H1 (cell line): ENCODE measurements at regions not wholly inside any gene's neighbourhood (a gene's known extent, or its start where the extent isn't known, plus 50 kb on each side); places are given as distances from the start of the nearest gene placed in this dataset.

Source experiments
- CTCF ChIA-PET: fragments of 300-600 bp; sonication (Branson Sonifier 250); formaldehyde crosslinking; loops from one replicate; lab custom pipeline; 2021; ENCODE audit not compliant: partially characterized antibody; lab: Charles Lee
- POLR2A ChIA-PET: fragments of 300-600 bp; sonication (Branson Sonifier 250); formaldehyde crosslinking; loops from one replicate; lab custom pipeline; 2021; ENCODE audit warnings: inconsistent platforms; ENCODE audit not compliant: partially characterized antibody; lab: Charles Lee
- DNase-seq, 2 experiments: peaks; one replicate each; pipeline versions ENCODE4 v3.0.0 to v3.0.0-alpha.2; 2010 to 2022; ENCODE audit warnings: low spot score in 2 of 2, low read depth in 1 of 2, mixed read lengths in 1 of 2
- FAIRE-seq: peaks from 2 replicates; lab custom pipeline; 2011; peaks lifted over from hg19 to GRCh38; lab: Jason Lieb, UNC
- H2AFZ ChIP-seq: 2 replicates; pipeline ENCODE4 v1.8.1; 2012; ENCODE audit warnings: low read length, inconsistent platforms
- H2AK5ac ChIP-seq: 2 replicates; pipeline ENCODE4 v1.6.1; 2013; ENCODE audit warnings: low read depth, low read length
- H2BK120ac ChIP-seq: replicated peaks from 2 replicates; pipeline ENCODE3; 2013; ENCODE audit warnings: low read depth, low read length, inconsistent platforms
- H2BK12ac ChIP-seq: 2 replicates; pipeline ENCODE4 v1.6.1; 2013; ENCODE audit warnings: low read depth, low read length
- H2BK15ac ChIP-seq: 2 replicates; pipeline ENCODE4 v1.6.1; 2013; ENCODE audit warnings: low read length
- H2BK20ac ChIP-seq: 2 replicates; pipeline ENCODE4 v1.6.1; 2013; ENCODE audit warnings: low read length
- H2BK5ac ChIP-seq: 2 replicates; pipeline ENCODE4 v1.6.1; 2013; ENCODE audit warnings: low read depth, low read length
- H3K14ac ChIP-seq: 2 replicates; pipeline ENCODE4 v1.6.1; 2013; ENCODE audit warnings: inconsistent platforms; ENCODE audit not compliant: insufficient read length
- H3K18ac ChIP-seq: 2 replicates; pipeline ENCODE4 v1.6.1; 2013; ENCODE audit warnings: low read length; ENCODE audit errors: extremely low read depth
- H3K23ac ChIP-seq: 2 replicates; pipeline ENCODE4 v1.6.1; 2013; ENCODE audit warnings: inconsistent platforms; ENCODE audit not compliant: insufficient read length
- H3K23me2 ChIP-seq: 2 replicates; pipeline ENCODE4 v1.6.1; 2013; ENCODE audit warnings: low read depth, low read length
- H3K27ac ChIP-seq: 2 replicates; pipeline ENCODE4 v1.6.1; 2011; ENCODE audit warnings: low read depth, low read length, inconsistent platforms
- H3K27me3 ChIP-seq, 4 experiments: replicated peaks in 1 of 4; 1 replicate in 1 of 4; 2 replicates in 3 of 4; pipeline versions ENCODE4 v1.6.1 to v1.8.1; 2011 to 2013; ENCODE audit warnings: low read length in 3 of 4, mild to moderate bottlenecking in 3 of 4, inconsistent platforms in 2 of 4, mixed read lengths in 2 of 4, moderate library complexity in 1 of 4; ENCODE audit not compliant: control insufficient read depth in 3 of 4, insufficient read depth in 3 of 4; ENCODE audit errors: extremely low read depth in 1 of 4
- H3K36me3 ChIP-seq, 4 experiments: 2 replicates each; pipeline versions ENCODE4 v1.6.1 to v1.8.1; 2011 to 2013; ENCODE audit warnings: mild to moderate bottlenecking in 4 of 4, low read length in 3 of 4, moderate library complexity in 2 of 4, control low read depth in 1 of 4, inconsistent platforms in 1 of 4; ENCODE audit not compliant: insufficient read depth in 4 of 4, control insufficient read depth in 2 of 4
- H3K4ac ChIP-seq: replicated peaks from 2 replicates; pipeline ENCODE3; 2013; ENCODE audit warnings: low read length, low read depth, mixed read lengths, inconsistent platforms; ENCODE audit not compliant: insufficient read length
- H3K4me1 ChIP-seq, 4 experiments: replicated peaks in 1 of 4; 1 replicate in 1 of 4; 2 replicates in 3 of 4; pipeline versions ENCODE4 v1.6.1 to v1.8.1; 2011 to 2013; ENCODE audit warnings: low read length in 3 of 4, inconsistent platforms in 2 of 4, mixed read lengths in 1 of 4; ENCODE audit not compliant: insufficient read depth in 4 of 4, control insufficient read depth in 3 of 4
- H3K4me2 ChIP-seq, 2 experiments: 2 replicates each; pipeline versions ENCODE4 v1.6.1 to v1.8.1; 2011 to 2013; ENCODE audit warnings: low read depth in 2 of 2, low read length in 2 of 2, control low read depth in 1 of 2, inconsistent platforms in 1 of 2, mild to moderate bottlenecking in 1 of 2; ENCODE audit not compliant: insufficient read depth in 1 of 2
- H3K4me3 ChIP-seq, 4 experiments: fragments of 200-600, 300-600 bp in 1 of 4; sonication (generic), shearing (Covaris generic), sonication (Bioruptor Twin) in 1 of 4; 2 replicates each; pipeline versions ENCODE4 v1.5.1 to v1.8.1; 2011 to 2016; ENCODE audit warnings: low read length in 4 of 4, low read depth in 3 of 4, control low read depth in 2 of 4, inconsistent platforms in 2 of 4, mild to moderate bottlenecking in 2 of 4, mixed read lengths in 1 of 4, moderate library complexity in 1 of 4; ENCODE audit not compliant: insufficient read depth in 2 of 4; ENCODE audit errors: extremely low read depth in 1 of 4
- H3K56ac ChIP-seq: replicated peaks from 2 replicates; pipeline ENCODE3; 2013; ENCODE audit warnings: low read depth, mild to moderate bottlenecking, mixed read lengths, low read length, inconsistent platforms; ENCODE audit not compliant: insufficient read length
- H3K79me1 ChIP-seq: 2 replicates; pipeline ENCODE4 v1.6.1; 2013; ENCODE audit warnings: low read depth, low read length, control low read depth
- H3K79me2 ChIP-seq, 2 experiments: 2 replicates each; pipeline versions ENCODE4 v1.6.1 to v1.8.1; 2012 to 2013; ENCODE audit warnings: low read length in 2 of 2, mild to moderate bottlenecking in 2 of 2, inconsistent platforms in 1 of 2; ENCODE audit not compliant: insufficient read depth in 2 of 2, control insufficient read depth in 1 of 2
- H3K9ac ChIP-seq, 4 experiments: replicated peaks in 1 of 4; 1 replicate in 1 of 4; 2 replicates in 3 of 4; pipeline versions ENCODE4 v1.6.1 to v1.8.1; 2011 to 2013; ENCODE audit warnings: low read depth in 3 of 4, low read length in 3 of 4, control low read depth in 2 of 4, mild to moderate bottlenecking in 2 of 4, moderate library complexity in 2 of 4, inconsistent platforms in 1 of 4; ENCODE audit errors: extremely low read depth in 1 of 4
- H3K9me3 ChIP-seq, 2 experiments: 2 replicates each; pipeline versions ENCODE4 v1.6.1 to v1.8.1; 2012 to 2013; ENCODE audit warnings: mild to moderate bottlenecking in 2 of 2, moderate library complexity in 2 of 2, control low read depth in 1 of 2, inconsistent platforms in 1 of 2, low read depth in 1 of 2, low read length in 1 of 2, mixed read lengths in 1 of 2; ENCODE audit not compliant: insufficient read depth in 2 of 2
- H4K20me1 ChIP-seq, 2 experiments: replicated peaks in 1 of 2; 2 replicates each; pipeline versions ENCODE3 to v1.8.1; 2011 to 2013; ENCODE audit warnings: inconsistent platforms in 2 of 2, low read length in 2 of 2, mild to moderate bottlenecking in 1 of 2; ENCODE audit not compliant: insufficient read depth in 2 of 2, control insufficient read depth in 1 of 2
- H4K5ac ChIP-seq: 2 replicates; pipeline ENCODE4 v1.6.1; 2013; ENCODE audit warnings: low read length, low read depth, mixed read lengths, inconsistent platforms; ENCODE audit not compliant: insufficient read length
- H4K8ac ChIP-seq: 2 replicates; pipeline ENCODE4 v1.8.0; 2013; ENCODE audit warnings: mild to moderate bottlenecking, moderate library complexity, low read length, inconsistent platforms; ENCODE audit not compliant: insufficient read depth; ENCODE audit errors: extremely low read depth
- H4K91ac ChIP-seq: replicated peaks from 2 replicates; pipeline ENCODE3; 2013; ENCODE audit warnings: low read length, mixed read lengths, inconsistent platforms; ENCODE audit not compliant: insufficient read length
- CHD1 ChIP-seq: IDR thresholded peaks from 2 replicates; pipeline ENCODE4 v1.6.1; 2012; ENCODE audit warnings: low read depth, low read length, improper control_type of control experiment
- FOSL1 ChIP-seq: IDR thresholded peaks from 2 replicates; pipeline ENCODE4 v1.6.1; 2011; ENCODE audit warnings: mild to moderate bottlenecking, low read depth, low read length, moderate library complexity; ENCODE audit not compliant: insufficient read depth
- HDAC6 ChIP-seq: IDR thresholded peaks from one replicate; pipeline ENCODE4 v1.7.1; 2012; ENCODE audit warnings: low read depth, mild to moderate bottlenecking, inconsistent platforms, low read length, moderate library complexity
- JUN ChIP-seq: IDR thresholded peaks from 2 replicates; pipeline ENCODE4 v1.6.1; 2011; ENCODE audit warnings: low read depth, mild to moderate bottlenecking, improper control_type of control experiment, low read length
- KDM4A ChIP-seq: IDR thresholded peaks from one replicate; pipeline ENCODE4 v1.7.1; 2012; ENCODE audit warnings: low read depth, mild to moderate bottlenecking, moderate library complexity, low read length, inconsistent platforms; ENCODE audit not compliant: severe bottlenecking
- POU5F1 ChIP-seq: IDR thresholded peaks from 2 replicates; pipeline ENCODE4 v1.6.1; 2011; ENCODE audit warnings: low read depth, mild to moderate bottlenecking, low read length, moderate library complexity
- RAD21 ChIP-seq, 2 experiments: IDR thresholded peaks in 1 of 2; conservative IDR thresholded peaks in 1 of 2; 2 replicates each; pipeline ENCODE4 v1.6.1; 2011; ENCODE audit warnings: low read depth in 2 of 2, low read length in 2 of 2, improper control_type of control experiment in 1 of 2, inconsistent platforms in 1 of 2, mild to moderate bottlenecking in 1 of 2, moderate library complexity in 1 of 2
- SP4 ChIP-seq: IDR thresholded peaks from 2 replicates; pipeline ENCODE4 v1.6.1; 2012; ENCODE audit warnings: low read length, inconsistent platforms
- TAF1 ChIP-seq: IDR thresholded peaks from 2 replicates; pipeline ENCODE4 v1.6.1; 2011; ENCODE audit warnings: mild to moderate bottlenecking, low read depth, low read length
- TEAD4 ChIP-seq: IDR thresholded peaks from 2 replicates; pipeline ENCODE4 v1.6.1; 2012; ENCODE audit warnings: low read depth, low read length, inconsistent platforms, mixed read lengths
- YY1 ChIP-seq: IDR thresholded peaks from 2 replicates; pipeline ENCODE4 v1.6.1; 2011; ENCODE audit warnings: low read depth, mild to moderate bottlenecking, low read length
- WGBS, 2 experiments: shearing (Covaris generic) in 1 of 2; methylation state at CpG; one replicate each; pipeline versions ENCODE4 v1.1.6 to v1.1.7; 2013 to 2015; ENCODE audit warnings: low lambda C conversion rate in 2 of 2, mixed read lengths in 2 of 2, inconsistent platforms in 1 of 2, low coverage in 1 of 2, missing lambda C conversion rate in 1 of 2; ENCODE audit not compliant: insufficient replicate concordance in 2 of 2, insufficient coverage in 1 of 2, insufficient read length in 1 of 2; ENCODE audit errors: extremely low coverage in 1 of 2, missing lambda C conversion rate in 1 of 2; 5-methylcytosine and 5-hydroxymethylcytosine counted together

DNA sequence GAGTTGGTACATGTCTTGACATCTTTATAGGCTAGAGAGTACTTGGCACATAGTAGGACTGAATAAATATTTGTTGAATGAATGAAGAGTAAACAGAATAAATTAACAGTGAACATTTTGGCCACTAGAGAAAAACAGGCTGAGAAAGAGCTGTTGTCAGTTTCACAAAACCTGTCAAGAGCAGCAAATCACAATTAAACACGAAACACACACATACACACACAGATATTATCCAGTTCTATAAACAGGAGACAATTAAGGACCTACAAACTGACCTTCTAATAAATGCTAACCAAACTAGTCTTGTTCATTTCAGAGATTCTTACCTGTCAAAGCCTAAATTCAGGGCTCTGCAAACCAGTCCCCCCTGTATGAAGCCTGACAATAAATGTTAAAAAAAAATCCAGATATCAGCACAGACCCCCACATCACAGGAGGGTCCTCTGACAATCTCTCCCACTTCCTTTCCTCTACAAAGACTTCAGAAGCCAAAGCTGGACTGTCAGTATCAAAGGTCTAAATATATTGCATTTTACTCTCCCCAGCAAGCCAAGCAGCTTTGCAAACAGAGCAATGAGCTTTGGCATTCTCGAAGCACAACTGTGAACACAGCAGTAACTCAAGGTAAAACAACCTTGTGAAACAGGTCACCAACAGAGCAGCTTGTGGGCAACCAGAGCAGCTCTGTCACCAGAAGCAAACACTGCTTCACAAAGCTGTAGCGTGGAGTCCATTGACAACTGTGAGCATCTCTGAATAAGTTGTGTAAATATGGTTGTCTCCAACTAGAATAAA is 229.9 kb downstream of the TBXT start:
- Histone ChIP-seq H3K9ac (no peak overlapping the region), H3K23me2 (no peaks in the 10 kb centered on the region), H2AK5ac (no peak overlapping the region), H2BK5ac (no peak overlapping the region), H3K36me3 (no peaks in the 10 kb centered on the region), H3K27me3 (no peaks in the 10 kb centered on the region), H2BK20ac (no peak overlapping the region), H3K56ac (no peak overlapping the region), H3K4me3 (no peak overlapping the region), H3K79me1 (no peaks in the 10 kb centered on the region), H3K9me3 (no peaks in the 10 kb centered on the region; a peak in 1 of 4 replicates), H3K79me2 (no peaks in the 10 kb centered on the region), H2BK15ac (no peak overlapping the region), H2BK12ac (no peak overlapping the region), H2AFZ (no peak overlapping the region), H3K27ac (no peak overlapping the region), H4K8ac (no peak overlapping the region), H3K4ac (no peak overlapping the region), H3K4me1 (no peaks in the 10 kb centered on the region), H3K23ac (no peak overlapping the region), H4K91ac (no peak overlapping the region)
- no peak for FAIRE-seq
- ChIA-PET CTCF (interaction anchor here (1.0 to 1.3 kb wide), 2 partner anchors 9 to 47 kb away, joined by 3 to 4 read pairs; no protein-coding TSS in a partner anchor), POLR2A (no interaction called here)
- DNase-seq, result no peak
- TF ChIP-seq JUN (no peak), KDM4A (no peak), TEAD4 (no peak), YY1 (no peak), CHD1 (no peak), TAF1 (no peak), RAD21 (IDR thresholded peaks at IDR 0.05 in 1 of 2, conservative IDR thresholded peaks at IDR 0.05 in 1 of 2; ENCODE audit: low read depth in 2 of 2, low read length in 2 of 2) (no peak), POU5F1 (no peak), HDAC6 (no peak), FOSL1 (no peak), SP4 (no peak)
- TF ChIP-seq, all 59 proteins: peak for 0
- no peak overlapping the region for H3K14ac ChIP-seq
- WGBS, 2 experiments, result 93% methylated on average over 3 of the region's 3 CpGs; no CpG with 5 or more reads in 1 of the 2 experiments
- no peak overlapping the region for H3K18ac ChIP-seq
- no peak overlapping the region for H4K5ac ChIP-seq
- no peak overlapping the region for H3K4me2 ChIP-seq
- H4K20me1 ChIP-seq, result no peaks in the 10 kb centered on the region
- no peak overlapping the region for H2BK120ac ChIP-seq
